H9 (cell line): ENCODE measurements at regions not wholly inside any gene's neighbourhood (a gene's known extent, or its start where the extent isn't known, plus 50 kb on each side); places are given as distances from the start of the nearest gene placed in this dataset.

Source experiments
- DNase-seq: peaks from one replicate; pipeline ENCODE4 v3.0.0-alpha.2; 2017
- H2AFZ ChIP-seq: one replicate; pipeline ENCODE4 v1.6.1; 2013; ENCODE audit warnings: mild to moderate bottlenecking, low read length, control low read depth, moderate library complexity
- H2AK5ac ChIP-seq: 2 replicates; pipeline ENCODE4 v1.6.1; 2013; ENCODE audit warnings: low read length, control low read depth, mixed read lengths; ENCODE audit not compliant: insufficient read length
- H2BK120ac ChIP-seq: one replicate; pipeline ENCODE4 v1.6.1; 2013; ENCODE audit warnings: low read depth, mild to moderate bottlenecking, low read length, control low read depth, inconsistent platforms; ENCODE audit not compliant: poor library complexity, severe bottlenecking
- H2BK12ac ChIP-seq: 2 replicates; pipeline ENCODE4 v1.6.1; 2013; ENCODE audit warnings: low read length, control low read depth, mixed read lengths, low read depth; ENCODE audit not compliant: insufficient read length
- H2BK15ac ChIP-seq: 2 replicates; pipeline ENCODE4 v1.6.1; 2013; ENCODE audit warnings: low read depth, low read length, control low read depth
- H2BK20ac ChIP-seq: one replicate; pipeline ENCODE4 v1.6.1; 2013; ENCODE audit warnings: low read depth, mild to moderate bottlenecking, low read length, control low read depth, inconsistent platforms; ENCODE audit not compliant: poor library complexity, severe bottlenecking
- H2BK5ac ChIP-seq: 2 replicates; pipeline ENCODE4 v1.6.1; 2013; ENCODE audit warnings: low read length, control low read depth, mixed read lengths; ENCODE audit not compliant: insufficient read length
- H3K14ac ChIP-seq: 2 replicates; pipeline ENCODE4 v1.6.1; 2013; ENCODE audit warnings: low read length, control low read depth; ENCODE audit not compliant: insufficient read depth
- H3K18ac ChIP-seq: 2 replicates; pipeline ENCODE4 v1.6.1; 2013; ENCODE audit warnings: low read depth, mild to moderate bottlenecking, mixed read lengths, low read length, control low read depth; ENCODE audit not compliant: insufficient read length
- H3K23ac ChIP-seq: 2 replicates; pipeline ENCODE4 v1.6.1; 2013; ENCODE audit warnings: low read length, control low read depth, mixed read lengths, low read depth; ENCODE audit not compliant: insufficient read length
- H3K23me2 ChIP-seq: 2 replicates; pipeline ENCODE4 v1.6.1; 2013; ENCODE audit warnings: low read depth, mild to moderate bottlenecking, mixed read lengths, low read length, control low read depth; ENCODE audit not compliant: insufficient read length, poor library complexity, severe bottlenecking
- H3K27ac ChIP-seq: 2 replicates; pipeline ENCODE4 v1.5.1; 2013; ENCODE audit warnings: low read length, control low read depth, mixed read lengths, low read depth; ENCODE audit not compliant: insufficient read length
- H3K27me3 ChIP-seq: 2 replicates; pipeline ENCODE4 v1.6.1; 2013; ENCODE audit warnings: low read length, control low read depth, inconsistent platforms; ENCODE audit not compliant: insufficient read depth
- H3K4ac ChIP-seq: 2 replicates; pipeline ENCODE4 v1.6.1; 2013; ENCODE audit warnings: low read depth, mild to moderate bottlenecking, control low read depth, inconsistent platforms, low read length, moderate library complexity
- H3K4me1 ChIP-seq: 2 replicates; pipeline ENCODE4 v1.6.1; 2013; ENCODE audit warnings: low read length, control low read depth, inconsistent platforms; ENCODE audit not compliant: insufficient read depth
- H3K4me2 ChIP-seq: 2 replicates; pipeline ENCODE4 v1.6.1; 2013; ENCODE audit warnings: low read length, control low read depth, mixed read lengths; ENCODE audit not compliant: insufficient read length, insufficient read depth
- H3K56ac ChIP-seq: 2 replicates; pipeline ENCODE4 v1.6.1; 2013; ENCODE audit warnings: low read depth, mild to moderate bottlenecking, mixed read lengths, low read length, control low read depth; ENCODE audit not compliant: insufficient read length
- H3K79me1 ChIP-seq: 2 replicates; pipeline ENCODE4 v1.6.1; 2013; ENCODE audit warnings: low read depth, mild to moderate bottlenecking, moderate library complexity, low read length, control low read depth, inconsistent platforms; ENCODE audit not compliant: insufficient read depth, poor library complexity, severe bottlenecking
- H3K79me2 ChIP-seq: 2 replicates; pipeline ENCODE4 v1.6.1; 2013; ENCODE audit warnings: low read length, control low read depth, inconsistent platforms; ENCODE audit not compliant: insufficient read depth
- H3K9ac ChIP-seq: 2 replicates; pipeline ENCODE4 v1.6.1; 2013; ENCODE audit warnings: low read length, control low read depth, mixed read lengths; ENCODE audit not compliant: insufficient read length; ENCODE audit errors: extremely low read depth
- H3K9me3 ChIP-seq: one replicate; pipeline ENCODE4 v1.6.1; 2013; ENCODE audit warnings: low read depth, low read length, inconsistent platforms; ENCODE audit not compliant: control insufficient read depth
- H3T11ph ChIP-seq: one replicate; pipeline ENCODE4 v1.6.1; 2013; ENCODE audit warnings: mild to moderate bottlenecking, low read length, control low read depth, inconsistent platforms
- H4K20me1 ChIP-seq: one replicate; pipeline ENCODE4 v1.6.1; 2013; ENCODE audit not compliant: control insufficient read depth, insufficient read length, insufficient read depth
- H4K5ac ChIP-seq: 2 replicates; pipeline ENCODE4 v1.6.1; 2013; ENCODE audit warnings: low read depth, mild to moderate bottlenecking, mixed read lengths, low read length, control low read depth; ENCODE audit not compliant: insufficient read length
- H4K8ac ChIP-seq: replicated peaks from 2 replicates; pipeline ENCODE4 v1.6.1; 2013; ENCODE audit warnings: low read length, control low read depth, mixed read lengths, low read depth; ENCODE audit not compliant: insufficient read length
- H4K91ac ChIP-seq: 2 replicates; pipeline ENCODE4 v1.6.1; 2013; ENCODE audit warnings: low read depth, mild to moderate bottlenecking, moderate library complexity, mixed read lengths, low read length, control low read depth; ENCODE audit not compliant: insufficient read length
- H3K27ac Mint-ChIP-seq, 3 experiments: 2 replicates in 2 of 3; 3 replicates in 1 of 3; pipeline ENCODE4 v1.8.0; 2020 to 2021; ENCODE audit warnings: mixed read lengths in 3 of 3, mild to moderate bottlenecking in 1 of 3, moderate library complexity in 1 of 3
- H3K27me3 Mint-ChIP-seq: 2 replicates; pipeline ENCODE4 v1.8.0; 2021; ENCODE audit warnings: low read depth, mild to moderate bottlenecking, moderate library complexity, mixed read lengths
- H3K36me3 Mint-ChIP-seq, 3 experiments: 2 replicates in 2 of 3; 3 replicates in 1 of 3; pipeline ENCODE4 v1.8.0; 2020 to 2021; ENCODE audit warnings: low read depth in 3 of 3, mixed read lengths in 3 of 3; ENCODE audit not compliant: insufficient read depth in 1 of 3
- H3K4me1 Mint-ChIP-seq, 2 experiments: 2 replicates each; pipeline ENCODE4 v1.8.0; 2020; ENCODE audit warnings: mixed read lengths in 2 of 2
- H3K4me3 Mint-ChIP-seq, 2 experiments: 2 replicates in 1 of 2; 3 replicates in 1 of 2; pipeline ENCODE4 v1.8.0; 2020 to 2021; ENCODE audit warnings: mild to moderate bottlenecking in 2 of 2, mixed read lengths in 2 of 2, moderate library complexity in 1 of 2
- H3K9me3 Mint-ChIP-seq, 2 experiments: 2 replicates in 1 of 2; 3 replicates in 1 of 2; pipeline ENCODE4 v1.8.0; 2020; ENCODE audit warnings: mild to moderate bottlenecking in 2 of 2, mixed read lengths in 2 of 2, moderate library complexity in 1 of 2
- WGBS: extraction: QIAGEN DNeasy Blood & Tissue Kit; methylation state at CpG from one replicate; pipeline ENCODE4 v1.1.7; 2013; ENCODE audit warnings: missing lambda C conversion rate, low lambda C conversion rate, mixed read lengths; ENCODE audit not compliant: insufficient read length; ENCODE audit errors: extremely low coverage; 5-methylcytosine and 5-hydroxymethylcytosine counted together
- TF ChIP-seq, protein P1 (sequence below): fragments of 200-600 bp; sonication (generic); conservative IDR thresholded peaks from 3 replicates; pipeline ENCODE4 v1.8.0; 2021; ENCODE audit warnings: antibody characterized with exemption, mild to moderate bottlenecking

DNA sequence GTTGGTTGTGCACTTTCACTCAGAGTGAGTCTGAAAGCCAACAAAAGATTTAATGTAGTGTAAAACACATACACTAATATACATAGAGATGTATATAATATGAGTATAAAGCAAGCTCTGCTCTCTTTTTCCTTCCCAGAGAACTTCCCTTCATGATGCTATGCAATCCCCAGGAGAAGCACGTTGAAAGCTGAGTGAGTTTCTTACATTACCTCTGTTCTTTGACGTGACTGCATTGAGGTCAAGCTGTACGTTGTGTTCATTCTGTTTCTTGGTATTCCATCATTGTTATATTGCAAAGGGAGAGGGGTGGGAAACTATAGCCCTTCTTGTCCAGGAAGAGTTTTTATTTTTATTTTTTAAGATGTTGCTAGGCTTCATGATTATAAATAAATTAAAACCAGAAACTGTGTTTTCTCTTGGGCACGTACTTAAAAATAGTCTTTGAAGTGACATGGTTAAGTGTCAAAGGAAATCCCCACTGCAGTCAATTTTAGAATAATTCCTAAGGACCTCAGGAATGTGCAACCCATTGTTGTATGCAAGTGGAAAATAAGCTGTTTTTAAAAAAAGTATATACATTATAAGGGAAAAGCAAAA lies 651.0 kb downstream of the CD109 start:
- H3K27ac ChIP-seq, result no peak overlapping the region
- no peak overlapping the region for H4K8ac ChIP-seq
- H3K23me2 ChIP-seq, result no peaks in the 10 kb centered on the region
- H3K27me3 Mint-ChIP-seq, result peaks cover 3% of the 10 kb centered on the region
- no peak overlapping the region for H4K5ac ChIP-seq
- no peak overlapping the region for H3K4me3 Mint-ChIP-seq
- H3K56ac ChIP-seq, result no peak overlapping the region
- H3K9me3 ChIP-seq, result no peaks in the 10 kb centered on the region
- H3K36me3 Mint-ChIP-seq, result peaks cover 5 to 17% (median 7%) of the 10 kb centered on the region in 3 experiments; a peak in 5 of 7 replicates
- H3K79me2 ChIP-seq, result no peaks in the 10 kb centered on the region
- peaks cover 13 to 14% of the 10 kb centered on the region in 2 experiments for H3K4me1 Mint-ChIP-seq
- H3K23ac ChIP-seq, result no peak overlapping the region
- no peak overlapping the region for H2BK20ac ChIP-seq
- H4K91ac ChIP-seq, result no peak overlapping the region
- H3K27me3 ChIP-seq, result no peaks in the 10 kb centered on the region
- no peak overlapping the region for H2BK15ac ChIP-seq
- TF ChIP-seq, protein P1, sequence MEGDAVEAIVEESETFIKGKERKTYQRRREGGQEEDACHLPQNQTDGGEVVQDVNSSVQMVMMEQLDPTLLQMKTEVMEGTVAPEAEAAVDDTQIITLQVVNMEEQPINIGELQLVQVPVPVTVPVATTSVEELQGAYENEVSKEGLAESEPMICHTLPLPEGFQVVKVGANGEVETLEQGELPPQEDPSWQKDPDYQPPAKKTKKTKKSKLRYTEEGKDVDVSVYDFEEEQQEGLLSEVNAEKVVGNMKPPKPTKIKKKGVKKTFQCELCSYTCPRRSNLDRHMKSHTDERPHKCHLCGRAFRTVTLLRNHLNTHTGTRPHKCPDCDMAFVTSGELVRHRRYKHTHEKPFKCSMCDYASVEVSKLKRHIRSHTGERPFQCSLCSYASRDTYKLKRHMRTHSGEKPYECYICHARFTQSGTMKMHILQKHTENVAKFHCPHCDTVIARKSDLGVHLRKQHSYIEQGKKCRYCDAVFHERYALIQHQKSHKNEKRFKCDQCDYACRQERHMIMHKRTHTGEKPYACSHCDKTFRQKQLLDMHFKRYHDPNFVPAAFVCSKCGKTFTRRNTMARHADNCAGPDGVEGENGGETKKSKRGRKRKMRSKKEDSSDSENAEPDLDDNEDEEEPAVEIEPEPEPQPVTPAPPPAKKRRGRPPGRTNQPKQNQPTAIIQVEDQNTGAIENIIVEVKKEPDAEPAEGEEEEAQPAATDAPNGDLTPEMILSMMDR, result no peak
- no peaks in the 10 kb centered on the region; the same call in 1 of the 2 replicates for H3K4me1 ChIP-seq
- peaks cover 10 to 13% of the 10 kb centered on the region in 2 experiments; a peak in 4 of 5 replicates for H3K9me3 Mint-ChIP-seq
- no peak overlapping the region for H3T11ph ChIP-seq
- DNase-seq, result no peak
- no peak overlapping the region for H2AFZ ChIP-seq
- no peak overlapping the region for H3K4me2 ChIP-seq
- no peak overlapping the region for H2AK5ac ChIP-seq
- H4K20me1 ChIP-seq, result no peaks in the 10 kb centered on the region
- H2BK120ac ChIP-seq, result no peak overlapping the region
- no peaks in the 10 kb centered on the region for H3K79me1 ChIP-seq
- no CpG with 5 or more reads among the region's 4 CpGs for WGBS
- no peak overlapping the region for H3K27ac Mint-ChIP-seq
- H3K14ac ChIP-seq, result no peak overlapping the region
- no peak overlapping the region for H3K4ac ChIP-seq
- H3K9ac ChIP-seq, result no peak overlapping the region
- H2BK12ac ChIP-seq, result no peak overlapping the region
- H3K18ac ChIP-seq, result no peak overlapping the region
- H2BK5ac ChIP-seq, result no peak overlapping the region
